ENCODE measurements at regions not wholly inside any gene's neighbourhood (a gene's known extent, or its start where the extent isn't known, plus 50 kb on each side); places are given as distances from the start of the nearest gene placed in this dataset.

GRCh38 chr6:19906171-19906570, 69.0 kb downstream of the ID4 start:
- in situ Hi-C loops (cut with HindIII; ENCODE audit: low sequenced_read_pairs) = no loop called here
- no peak overlapping the region for H3K4me3 ChIP-seq (ENCODE audit: low read depth, low read length)
- TF ChIP-seq CTCF (IDR thresholded peaks at IDR 0.05; ENCODE audit: low read depth, low read length, missing control alignments) = no peak
- DNase-seq (ENCODE audit: low read depth) = peak; percentile 49

DNA sequence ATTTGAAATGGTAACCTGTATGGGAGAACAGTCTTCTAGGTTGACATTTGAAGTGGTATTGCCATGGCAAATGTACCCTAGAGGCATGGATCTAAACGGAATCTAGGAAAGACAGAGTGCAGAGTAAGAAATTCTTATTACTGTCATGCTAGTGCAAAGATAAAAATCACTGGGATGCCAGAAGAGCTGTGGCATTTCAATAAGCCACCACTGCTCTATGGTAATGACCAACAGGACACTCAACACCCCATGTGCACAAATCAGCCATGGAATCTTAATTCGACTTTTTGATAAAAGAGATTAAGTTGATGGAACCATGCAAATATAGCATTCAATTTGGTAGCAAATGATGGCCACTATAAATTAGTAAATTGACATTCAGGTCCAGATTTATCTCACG, 74.1 kb downstream of the ID4 start:
- TF ChIP-seq CTCF (IDR thresholded peaks at IDR 0.05; ENCODE audit: low read depth, low read length, missing control alignments) = no peak
- no peak overlapping the region for H3K4me3 ChIP-seq (ENCODE audit: low read depth, low read length)
- in situ Hi-C loops (cut with HindIII; ENCODE audit: low sequenced_read_pairs) = no loop called here
- no peak for DNase-seq (ENCODE audit: low read depth)

DNA sequence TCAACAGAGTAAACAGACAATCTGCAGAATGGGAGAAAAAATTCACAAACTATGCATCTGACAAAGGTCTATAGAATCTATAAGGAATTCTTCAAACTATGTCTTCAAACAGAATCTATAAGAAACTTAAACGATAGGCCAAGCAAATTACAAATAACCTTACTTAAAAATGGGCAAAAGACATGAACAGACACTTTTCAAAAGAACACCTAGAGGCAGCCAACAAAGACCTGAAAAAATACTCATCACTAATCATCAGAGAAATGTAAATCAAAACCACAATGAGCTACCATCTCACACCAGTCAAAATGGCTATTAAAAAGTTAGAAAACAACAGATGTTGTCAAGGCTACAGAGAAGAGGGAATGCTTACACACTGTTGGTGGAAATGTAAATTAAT, 81.3 kb downstream of the ID4 start:
- H3K4me3 ChIP-seq (ENCODE audit: low read depth, low read length) = no peak overlapping the region
- TF ChIP-seq CTCF (IDR thresholded peaks at IDR 0.05; ENCODE audit: low read depth, low read length, missing control alignments) = no peak
- in situ Hi-C loops (cut with HindIII; ENCODE audit: low sequenced_read_pairs) = no loop called here
- no peak for DNase-seq (ENCODE audit: low read depth)

- no peak overlapping the region for H3K4me3 ChIP-seq (ENCODE audit: low read depth, low read length)
- in situ Hi-C loops (cut with HindIII; ENCODE audit: low sequenced_read_pairs) = no loop called here
- TF ChIP-seq CTCF (IDR thresholded peaks at IDR 0.05; ENCODE audit: low read depth, low read length, missing control alignments) = no peak
- DNase-seq (ENCODE audit: low read depth) = no peak
Measured at GRCh38 chr6:19921786-19922185, 84.6 kb downstream of the ID4 start.

GRCh38 chr6:19925533-19925932, 88.4 kb downstream of the ID4 start:
- DNase-seq (ENCODE audit: low read depth) = no peak
- no peak for TF ChIP-seq CTCF (IDR thresholded peaks at IDR 0.05; ENCODE audit: low read depth, low read length, missing control alignments)
- in situ Hi-C loops (cut with HindIII; ENCODE audit: low sequenced_read_pairs) = no loop called here

GRCh38 chr6:19928461-19928860, 91.3 kb downstream of the ID4 start:
- DNase-seq (ENCODE audit: low read depth) = no peak
- in situ Hi-C loops (cut with HindIII; ENCODE audit: low sequenced_read_pairs) = no loop called here
- H3K4me3 ChIP-seq (ENCODE audit: low read depth, low read length) = no peak overlapping the region
- no peak for TF ChIP-seq CTCF (IDR thresholded peaks at IDR 0.05; ENCODE audit: low read depth, low read length, missing control alignments)

More at GRCh38 chr6:19925533-19925932, 88.4 kb downstream of the ID4 start:
- H3K4me3 ChIP-seq (ENCODE audit: low read depth, low read length) = no peak overlapping the region

GRCh38 chr6:19929312-19929711, 92.1 kb downstream of the ID4 start:
- no peak overlapping the region for H3K4me3 ChIP-seq (ENCODE audit: low read depth, low read length)
- DNase-seq (ENCODE audit: low read depth) = no peak
- in situ Hi-C loops (cut with HindIII; ENCODE audit: low sequenced_read_pairs) = no loop called here
- no peak for TF ChIP-seq CTCF (IDR thresholded peaks at IDR 0.05; ENCODE audit: low read depth, low read length, missing control alignments)

Measured in astrocyte of the cerebellum (primary cell).